ENCODE measurements at regions not wholly inside any gene's neighbourhood (a gene's known extent, or its start where the extent isn't known, plus 50 kb on each side); places are given as distances from the start of the nearest gene placed in this dataset.

- H3K36me3 Mint-ChIP-seq, result peaks cover 0 to 6% (median 0%) of the 10 kb centered on the region in 5 donors
- H3K27ac ChIP-seq (ENCODE audit: low read depth, low read length), result no peak overlapping the region
- intact Hi-C loops (cut with micrococcal nuclease), result no loop called here
These were observed 242.8 kb upstream of the TLE3 start for GRCh38 chr15:70340494-70340870.

GRCh38 chr15:70339571-70340493 is 242.1 kb upstream of the TLE3 start:
- ATAC-seq, result no peak
- peaks cover 0 to 2% (median 0%) of the 10 kb centered on the region in 3 experiments for H3K9me3 ChIP-seq (ENCODE audit: control insufficient read depth in 2 of 3, low read length in 3 of 3)
- ChIA-PET CTCF (interaction anchor here (0.6 kb wide), 1 partner anchor 142 kb away, joined by 3 read pairs; no protein-coding TSS in a partner anchor), POLR2A (no interaction called here)
- no peak overlapping the region for H3K27ac ChIP-seq (ENCODE audit: low read depth, low read length)
- no peak overlapping the region for H3K4me3 ChIP-seq (ENCODE audit: low read length)
- peaks cover 0 to 5% (median 0%) of the 10 kb centered on the region in 7 donors for H3K4me1 Mint-ChIP-seq
- H3K27me3 ChIP-seq (ENCODE audit: control insufficient read depth in 2 of 2, insufficient read depth in 2 of 2, low read length in 2 of 2), result no peaks in the 10 kb centered on the region
- H3K36me3 Mint-ChIP-seq, result peaks cover 0 to 6% (median 0%) of the 10 kb centered on the region in 5 donors
- intact Hi-C loops (cut with micrococcal nuclease), result no loop called here
- H3K27me3 Mint-ChIP-seq, result peaks cover 0 to 9% (median 0%) of the 10 kb centered on the region in 5 donors
- no peaks in the 10 kb centered on the region for H3K4me1 ChIP-seq (ENCODE audit: control insufficient read depth in 2 of 2, insufficient read depth in 2 of 2, low read length in 2 of 2)
- no peak overlapping the region for H3K27ac Mint-ChIP-seq
- peak in 1 of 9 donors; percentile 3 for DNase-seq
- no peak overlapping the region for H3K4me3 Mint-ChIP-seq
- H3K36me3 ChIP-seq (ENCODE audit: control insufficient read depth in 2 of 3, insufficient read depth in 3 of 3, low read length in 3 of 3), result no peaks in the 10 kb centered on the region
- H3K9me3 Mint-ChIP-seq, result peaks cover 4 to 20% (median 9%) of the 10 kb centered on the region in 11 donors

More at GRCh38 chr15:70340494-70340870, 242.8 kb upstream of the TLE3 start:
- Histone ChIP-seq H3K36me3 (ENCODE audit: control insufficient read depth in 2 of 3, insufficient read depth in 3 of 3, low read length in 3 of 3) (no peaks in the 10 kb centered on the region), H3K27me3 (ENCODE audit: control insufficient read depth in 2 of 2, insufficient read depth in 2 of 2, low read length in 2 of 2) (no peaks in the 10 kb centered on the region), H3K9me3 (ENCODE audit: control insufficient read depth in 2 of 3, low read length in 3 of 3) (no peaks in the 10 kb centered on the region), H3K4me3 (ENCODE audit: low read length) (no peak overlapping the region), H3K4me1 (ENCODE audit: control insufficient read depth in 2 of 2, insufficient read depth in 2 of 2, low read length in 2 of 2) (no peaks in the 10 kb centered on the region)
- ATAC-seq (no peak), DNase-seq (no peak)
- peaks cover 4 to 13% (median 6%) of the 10 kb centered on the region in 11 donors for H3K9me3 Mint-ChIP-seq
- CTCF ChIA-PET, result no interaction called here
- H3K4me1 Mint-ChIP-seq, result peaks cover 0 to 5% (median 0%) of the 10 kb centered on the region in 7 donors
- peaks cover 0 to 7% (median 0%) of the 10 kb centered on the region in 5 donors for H3K27me3 Mint-ChIP-seq
- no peak overlapping the region for H3K4me3 Mint-ChIP-seq
- POLR2A ChIA-PET, result no interaction called here
- H3K27ac Mint-ChIP-seq, result no peak overlapping the region

- Histone ChIP-seq H3K9me3 (ENCODE audit: control insufficient read depth in 2 of 3, low read length in 3 of 3) (peaks cover 0 to 8% (median 0%) of the 10 kb centered on the region in 3 experiments), H3K4me1 (ENCODE audit: control insufficient read depth in 2 of 2, insufficient read depth in 2 of 2, low read length in 2 of 2) (no peaks in the 10 kb centered on the region), H3K36me3 (ENCODE audit: control insufficient read depth in 2 of 3, insufficient read depth in 3 of 3, low read length in 3 of 3) (no peaks in the 10 kb centered on the region), H3K4me3 (ENCODE audit: low read length) (no peak overlapping the region), H3K27me3 (ENCODE audit: control insufficient read depth in 2 of 2, insufficient read depth in 2 of 2, low read length in 2 of 2) (no peaks in the 10 kb centered on the region), H3K27ac (ENCODE audit: low read depth, low read length) (no peak overlapping the region)
- Mint-ChIP-seq H3K27me3 (peaks cover 6 to 22% (median 11%) of the 10 kb centered on the region in 5 donors), H3K27ac (no peak overlapping the region), H3K36me3 (peaks cover 2 to 15% (median 10%) of the 10 kb centered on the region in 5 donors), H3K9me3 (peaks cover 11 to 37% (median 23%) of the 10 kb centered on the region in 11 donors), H3K4me3 (no peak overlapping the region), H3K4me1 (peaks cover 0 to 5% (median 0%) of the 10 kb centered on the region in 7 donors)
- no peak for DNase-seq
- ATAC-seq, result no peak
- ChIA-PET POLR2A (no interaction called here), CTCF (no interaction called here)
- intact Hi-C loops (cut with micrococcal nuclease), result no loop called here
These were observed 239.8 kb upstream of the TLE3 start for GRCh38 chr15:70337277-70338186.

- Histone ChIP-seq H3K4me1 (ENCODE audit: control insufficient read depth in 2 of 2, insufficient read depth in 2 of 2, low read length in 2 of 2) (no peaks in the 10 kb centered on the region), H3K27me3 (ENCODE audit: control insufficient read depth in 2 of 2, insufficient read depth in 2 of 2, low read length in 2 of 2) (no peaks in the 10 kb centered on the region), H3K9me3 (ENCODE audit: control insufficient read depth in 2 of 3, low read length in 3 of 3) (peaks cover 0 to 8% (median 0%) of the 10 kb centered on the region in 3 experiments), H3K4me3 (ENCODE audit: low read length) (no peak overlapping the region), H3K27ac (ENCODE audit: low read depth, low read length) (no peak overlapping the region), H3K36me3 (ENCODE audit: control insufficient read depth in 2 of 3, insufficient read depth in 3 of 3, low read length in 3 of 3) (no peaks in the 10 kb centered on the region)
- CTCF ChIA-PET, result no interaction called here
- H3K36me3 Mint-ChIP-seq, result peaks cover 2 to 15% (median 10%) of the 10 kb centered on the region in 5 donors
- DNase-seq (no peak), ATAC-seq (no peak)
- H3K4me1 Mint-ChIP-seq, result peaks cover 0 to 5% (median 0%) of the 10 kb centered on the region in 7 donors
- no peak overlapping the region for H3K27ac Mint-ChIP-seq
- intact Hi-C loops (cut with micrococcal nuclease), result no loop called here
- peaks cover 11 to 44% (median 23%) of the 10 kb centered on the region in 11 donors for H3K9me3 Mint-ChIP-seq
- POLR2A ChIA-PET, result no interaction called here
- peaks cover 6 to 22% (median 11%) of the 10 kb centered on the region in 5 donors for H3K27me3 Mint-ChIP-seq
- no peak overlapping the region for H3K4me3 Mint-ChIP-seq
These were observed 238.8 kb upstream of the TLE3 start for GRCh38 chr15:70336425-70337009.

GRCh38 chr15:70334286-70334685 is 236.6 kb upstream of the TLE3 start:
- H3K36me3 ChIP-seq (ENCODE audit: control insufficient read depth in 2 of 3, insufficient read depth in 3 of 3, low read length in 3 of 3), result no peaks in the 10 kb centered on the region
- no peak overlapping the region for H3K4me3 ChIP-seq (ENCODE audit: low read length)
- Mint-ChIP-seq H3K27me3 (peaks cover 6 to 37% (median 11%) of the 10 kb centered on the region in 5 donors), H3K4me3 (no peak overlapping the region), H3K36me3 (peaks cover 2 to 15% (median 10%) of the 10 kb centered on the region in 5 donors), H3K27ac (no peak overlapping the region), H3K4me1 (peaks cover 0 to 5% (median 0%) of the 10 kb centered on the region in 7 donors), H3K9me3 (peaks cover 11 to 52% (median 26%) of the 10 kb centered on the region in 11 donors)
- intact Hi-C loops (cut with micrococcal nuclease), result no loop called here
- no peaks in the 10 kb centered on the region for H3K27me3 ChIP-seq (ENCODE audit: control insufficient read depth in 2 of 2, insufficient read depth in 2 of 2, low read length in 2 of 2)
- no peak for ATAC-seq
- peaks cover 0 to 8% (median 0%) of the 10 kb centered on the region in 3 experiments for H3K9me3 ChIP-seq (ENCODE audit: control insufficient read depth in 2 of 3, low read length in 3 of 3)
- POLR2A ChIA-PET, result no interaction called here
- no peaks in the 10 kb centered on the region for H3K4me1 ChIP-seq (ENCODE audit: control insufficient read depth in 2 of 2, insufficient read depth in 2 of 2, low read length in 2 of 2)
- DNase-seq, result no peak
- CTCF ChIA-PET, result no interaction called here
- no peak overlapping the region for H3K27ac ChIP-seq (ENCODE audit: low read depth, low read length)

GRCh38 chr15:70329179-70329578 is 231.5 kb upstream of the TLE3 start:
- peaks cover 2 to 60% (median 14%) of the 10 kb centered on the region in 5 donors for H3K27me3 Mint-ChIP-seq
- H3K36me3 Mint-ChIP-seq, result peaks cover 0 to 7% (median 3%) of the 10 kb centered on the region in 5 donors
- no peak overlapping the region for H3K4me3 Mint-ChIP-seq
- H3K4me1 Mint-ChIP-seq, result peaks cover 0 to 20% (median 12%) of the 10 kb centered on the region in 7 donors
- ATAC-seq (no peak), DNase-seq (no peak)
- ChIA-PET CTCF (no interaction called here), POLR2A (no interaction called here)
- H3K36me3 ChIP-seq (ENCODE audit: control insufficient read depth in 2 of 3, insufficient read depth in 3 of 3, low read length in 3 of 3), result no peaks in the 10 kb centered on the region
- no peaks in the 10 kb centered on the region for H3K27me3 ChIP-seq (ENCODE audit: control insufficient read depth in 2 of 2, insufficient read depth in 2 of 2, low read length in 2 of 2)
- peaks cover 2 to 26% (median 11%) of the 10 kb centered on the region in 11 donors for H3K9me3 Mint-ChIP-seq
- no peaks in the 10 kb centered on the region for H3K4me1 ChIP-seq (ENCODE audit: control insufficient read depth in 2 of 2, insufficient read depth in 2 of 2, low read length in 2 of 2)
- no peak overlapping the region for H3K27ac Mint-ChIP-seq
- no peak overlapping the region for H3K27ac ChIP-seq (ENCODE audit: low read depth, low read length)
- H3K9me3 ChIP-seq (ENCODE audit: control insufficient read depth in 2 of 3, low read length in 3 of 3), result no peaks in the 10 kb centered on the region
- H3K4me3 ChIP-seq (ENCODE audit: low read length), result no peak overlapping the region
- intact Hi-C loops (cut with micrococcal nuclease), result no loop called here
